Fibroblast of the aortic adventitia (primary cell): ENCODE measurements at regions not wholly inside any gene's neighbourhood (a gene's known extent, or its start where the extent isn't known, plus 50 kb on each side); places are given as distances from the start of the nearest gene placed in this dataset.

Source experiments
- DNase-seq: peaks from one replicate; pipeline ENCODE4 v3.0.0-alpha.2; 2010; ENCODE audit warnings: low read depth
- H3K4me3 ChIP-seq: 2 replicates; pipeline ENCODE4 v1.5.1; 2011; ENCODE audit warnings: low read depth, mild to moderate bottlenecking, control low read depth, low read length, moderate library complexity
- CTCF ChIP-seq: IDR thresholded peaks from 2 replicates; pipeline ENCODE4 v1.5.1; 2011; ENCODE audit warnings: mild to moderate bottlenecking, low read length, control low read depth, inconsistent platforms; ENCODE audit not compliant: insufficient read depth

- no peak for TF ChIP-seq CTCF
- no peak overlapping the region for H3K4me3 ChIP-seq
- DNase-seq = no peak
These were observed 95.1 kb upstream of the MSH6 start for GRCh38 chr2:47687856-47688255.

- no peak for TF ChIP-seq CTCF
- DNase-seq = no peak
- H3K4me3 ChIP-seq = no peak overlapping the region
These were observed 96.9 kb upstream of the MSH6 start for GRCh38 chr2:47686018-47686417.

- no peak for TF ChIP-seq CTCF
- no peak for DNase-seq
- no peak overlapping the region for H3K4me3 ChIP-seq
These were observed 100.7 kb upstream of the MSH6 start for GRCh38 chr2:47682216-47682749.

- TF ChIP-seq CTCF = no peak
- H3K4me3 ChIP-seq = no peak overlapping the region
- DNase-seq = no peak
These were observed 105.6 kb upstream of the KCNK12 start for GRCh38 chr2:47676261-47676926.

GRCh38 chr2:47675196-47675825, 104.5 kb upstream of the KCNK12 start:
- no peak overlapping the region for H3K4me3 ChIP-seq
- no peak for DNase-seq
- TF ChIP-seq CTCF = no peak

- DNase-seq = no peak
- no peak for TF ChIP-seq CTCF
- H3K4me3 ChIP-seq = no peak overlapping the region
These were observed 95.5 kb upstream of the KCNK12 start for GRCh38 chr2:47666332-47666731.
